Right lobe of liver (tissue), 6 donors: ENCODE measurements at regions not wholly inside any gene's neighbourhood (a gene's known extent, or its start where the extent isn't known, plus 50 kb on each side); places are given as distances from the start of the nearest gene placed in this dataset.
A peak's percentile ranks its signal among the peaks of the same experiment; 100 is the strongest.

Experiments used
- ATAC-seq, 4 donors: fragments of 200-7000 bp; cut with Tn5 transposase; one replicate each; pipeline ENCODE4 v1.9.1; 2020; ENCODE audit warnings: mild to moderate bottlenecking in 4 of 4, moderate library complexity in 4 of 4
- DNase-seq, 3 donors: peaks; one replicate each; pipeline ENCODE4 v3.0.0-alpha.2; 2020
- H3K27ac ChIP-seq, 3 donors: fragments of 200-600 bp; one replicate each; pipeline ENCODE4 v1.8.0; 2022
- H3K27me3 ChIP-seq, 2 donors: fragments of 200-600 bp; one replicate each; pipeline ENCODE4 v1.8.0; 2022
- H3K36me3 ChIP-seq, 4 donors: fragments of 200-600 bp; sonication (generic) in 1 of 4; one replicate each; pipeline versions ENCODE4 v1.5.1 to v1.8.0; 2017 to 2022; ENCODE audit warnings: control low read depth in 1 of 4
- H3K4me1 ChIP-seq, 4 donors: fragments of 200-600 bp; sonication (generic) in 1 of 4; one replicate each; pipeline versions ENCODE4 v1.5.1 to v1.8.0; 2017 to 2022; ENCODE audit warnings: control low read depth in 1 of 4
- H3K4me3 ChIP-seq, 3 donors: fragments of 200-600 bp; one replicate each; pipeline ENCODE4 v1.8.0; 2022
- H3K9me3 ChIP-seq, 4 donors: fragments of 200-600 bp; sonication (generic) in 1 of 4; one replicate each; pipeline versions ENCODE4 v1.5.1 to v1.8.0; 2017 to 2022; ENCODE audit warnings: control low read depth in 1 of 4
- CTCF ChIP-seq, 4 donors: fragments of 200-600 bp in 3 of 4; fragments of 450-650 bp in 1 of 4; IDR thresholded peaks; one replicate each; pipeline versions ENCODE4 v1.5.1 to v1.8.0; 2016 to 2022; ENCODE audit warnings: antibody characterized with exemption in 4 of 4, mild to moderate bottlenecking in 2 of 4
- POLR2A ChIP-seq: fragments of 450-650 bp; IDR thresholded peaks from one replicate; pipeline ENCODE4 v1.6.1; 2017; ENCODE audit warnings: antibody characterized with exemption, mild to moderate bottlenecking
- WGBS: methylation state at CpG from one replicate; pipeline ENCODE4 v1.1.6; 2018; ENCODE audit warnings: low coverage, low lambda C conversion rate; ENCODE audit not compliant: insufficient coverage; ENCODE audit errors: missing lambda C conversion rate; 5-methylcytosine and 5-hydroxymethylcytosine counted together
- intact Hi-C, 2 donors: fragments of 100-400 bp; cut with DNase I; formaldehyde crosslinking; loops; one replicate each; pipeline versions ENCODE4 v1.11.2 to v1.14.1; 2022
- donor health status: DM: no; HTN: yes; CAD: no.
- donor health status: DM: no; HTN: no; CAD: no.
- donor health status: DM: no; HTN: no; CAD: no.
- donor health status: DM: no; HTN: yes; CAD: no.
- donor health status: DM: no; HTN: yes; CAD: no.

DNA sequence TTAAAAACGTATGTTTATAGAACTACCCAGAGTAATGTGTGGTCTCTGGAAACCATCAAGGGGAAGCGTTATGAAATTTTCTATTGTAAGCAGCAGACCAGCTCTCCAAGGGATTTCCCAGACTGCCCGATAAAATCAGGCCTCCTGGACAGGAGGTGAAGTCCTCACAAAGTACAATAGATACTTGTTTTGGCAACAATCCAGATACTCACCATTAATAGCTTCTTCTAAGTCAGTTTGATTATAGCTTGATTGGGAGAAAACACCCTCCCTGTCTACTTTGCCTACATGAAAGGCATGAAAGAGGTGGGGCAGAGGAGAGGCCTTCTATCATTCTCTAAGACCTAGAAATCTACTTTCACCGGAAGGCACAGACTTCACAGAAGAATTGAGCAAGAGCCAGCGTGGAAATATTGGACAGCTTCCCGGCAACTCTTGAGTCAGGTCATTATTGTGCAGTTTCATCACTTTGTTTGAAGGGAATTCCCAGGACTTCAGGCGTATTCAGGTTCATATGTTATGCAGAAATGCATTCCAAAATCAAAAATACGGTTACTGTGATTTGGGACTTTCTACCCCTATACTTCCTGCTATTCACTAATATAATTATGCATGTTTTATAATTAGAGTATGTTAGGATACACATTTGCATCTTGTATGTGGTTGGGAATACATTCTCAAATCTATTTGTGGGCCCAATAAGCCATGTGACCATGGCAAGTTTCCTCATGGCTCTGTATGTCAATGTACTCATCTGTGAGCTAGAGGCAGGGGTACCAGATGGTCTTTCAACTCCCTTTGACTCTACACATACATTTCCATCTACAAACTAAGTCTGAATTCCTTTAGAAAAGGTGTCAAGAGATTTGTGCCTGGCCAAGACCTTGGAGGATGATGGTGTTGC lies 103.5 kb downstream of the CD47 start:
- WGBS, result 3% methylated on average over 8 of the region's 8 CpGs
- intact Hi-C loops, result no loop called here
- Histone ChIP-seq H3K27ac (peak overlapping the region in 2 of 3 donors; percentile 1 to 26), H3K36me3 (no peaks in the 10 kb centered on the region), H3K4me3 (no peak overlapping the region), H3K27me3 (no peaks in the 10 kb centered on the region), H3K4me1 (peaks cover 0 to 17% (median 0%) of the 10 kb centered on the region in 4 donors), H3K9me3 (no peaks in the 10 kb centered on the region)
- ATAC-seq (peak; percentile 84 to 94 (median 91)), DNase-seq (peak; percentile 61 to 86 (median 68))
- TF ChIP-seq CTCF (IDR thresholded peaks at IDR 0.05), result no peak

- Histone ChIP-seq H3K27ac (peak overlapping the region in 1 of 3 donors; percentile 1), H3K27me3 (no peaks in the 10 kb centered on the region), H3K9me3 (no peaks in the 10 kb centered on the region), H3K36me3 (no peaks in the 10 kb centered on the region), H3K4me3 (no peak overlapping the region), H3K4me1 (peaks cover 0 to 17% (median 0%) of the 10 kb centered on the region in 4 donors)
- ATAC-seq (no peak), DNase-seq (no peak)
- 68% methylated on average over 4 of the region's 4 CpGs for WGBS
- intact Hi-C loops, result no loop called here
- no peak for TF ChIP-seq CTCF (IDR thresholded peaks at IDR 0.05)
- TF ChIP-seq POLR2A, result no peak
These were observed 104.3 kb downstream of the CD47 start for GRCh38 chr3:107986505-107986904.

- Histone ChIP-seq H3K36me3 (no peaks in the 10 kb centered on the region), H3K27ac (no peak overlapping the region), H3K4me3 (no peak overlapping the region), H3K27me3 (no peaks in the 10 kb centered on the region), H3K4me1 (peaks cover 0 to 17% (median 0%) of the 10 kb centered on the region in 4 donors), H3K9me3 (no peaks in the 10 kb centered on the region)
- intact Hi-C loops, result no loop called here
- DNase-seq (no peak), ATAC-seq (no peak)
- TF ChIP-seq POLR2A (no peak), CTCF (IDR thresholded peaks at IDR 0.05) (no peak)
- WGBS, result 50% methylated on average over 1 of the region's 4 CpGs
These were observed 105.3 kb downstream of the CD47 start for GRCh38 chr3:107985496-107985895.

- Histone ChIP-seq H3K27ac (no peak overlapping the region), H3K27me3 (no peaks in the 10 kb centered on the region), H3K36me3 (no peaks in the 10 kb centered on the region), H3K9me3 (no peaks in the 10 kb centered on the region), H3K4me1 (peaks cover 0 to 17% (median 0%) of the 10 kb centered on the region in 4 donors), H3K4me3 (no peak overlapping the region)
- ATAC-seq (no peak), DNase-seq (no peak)
- intact Hi-C loops, result no loop called here
- WGBS, result no CpG with 5 or more reads among the region's 3 CpGs
- no peak for TF ChIP-seq CTCF (IDR thresholded peaks at IDR 0.05)
- no peak for TF ChIP-seq POLR2A
These were observed 107.6 kb downstream of the CD47 start for GRCh38 chr3:107983247-107983646.
